GM19351 (cell line): ENCODE measurements at regions not wholly inside any gene's neighbourhood (a gene's known extent, or its start where the extent isn't known, plus 50 kb on each side); places are given as distances from the start of the nearest gene placed in this dataset.
"Not testable (repeated sequence)": the region's sequence is repeated elsewhere in the genome, so short reads cannot be mapped to it uniquely, and the experiment has no call there.

Experiments
- ATAC-seq: cut with Tn5 transposase; IDR thresholded peaks from one replicate; pipeline ENCODE4 v1.9.1; 2021; ENCODE audit warnings: mild to moderate bottlenecking, moderate library complexity; ENCODE audit not compliant: unreplicated experiment

GRCh38 chr17:77558846-77559626, 399.5 kb upstream of the TNRC6C start:
- ATAC-seq: no peak

- no peak for ATAC-seq
Measured at GRCh38 chr17:77560381-77560780, 398.1 kb upstream of the TNRC6C start.

- no peak for ATAC-seq
Measured at GRCh38 chr17:77560841-77561240, 397.7 kb upstream of the TNRC6C start.

- ATAC-seq: not testable (repeated sequence)
Measured at GRCh38 chr17:77562361-77562760, 396.1 kb upstream of the TNRC6C start.

GRCh38 chr17:77563439-77564102, 394.9 kb upstream of the TNRC6C start:
- ATAC-seq: no peak

DNA sequence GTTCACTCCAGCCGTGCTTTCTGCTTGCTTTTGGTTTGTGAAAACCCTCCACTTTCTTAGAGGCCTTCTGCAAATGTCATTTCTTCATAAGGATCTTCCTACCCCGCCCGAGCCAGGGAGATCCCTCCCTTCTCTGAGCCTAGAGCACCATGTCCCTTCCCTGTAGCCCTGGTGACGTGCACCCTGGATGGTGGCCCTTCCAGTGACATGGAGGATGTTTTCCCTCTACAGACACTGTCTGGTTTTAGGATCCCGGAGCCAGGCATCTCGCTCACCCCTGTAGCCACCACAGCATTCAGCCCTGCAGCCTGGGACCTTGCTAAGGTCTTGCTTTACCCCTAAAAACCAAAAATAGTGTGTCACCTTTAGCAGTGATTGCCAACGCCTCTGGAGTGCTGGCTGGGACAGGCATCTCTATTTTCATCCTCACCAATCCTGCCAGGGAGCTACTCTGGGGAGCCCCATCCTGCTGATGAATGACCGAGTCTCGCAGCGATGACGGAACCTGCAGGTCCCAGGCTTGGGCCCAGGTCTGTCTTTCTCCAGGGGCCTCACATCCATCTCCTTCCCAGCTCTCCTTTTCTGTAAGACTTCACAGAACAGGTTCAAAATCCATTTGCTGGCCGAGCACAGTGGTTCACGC, 394.1 kb upstream of the TNRC6C start:
- ATAC-seq: no peak

GRCh38 chr17:77565166-77565565, 393.3 kb upstream of the TNRC6C start:
- ATAC-seq: no peak

DNA sequence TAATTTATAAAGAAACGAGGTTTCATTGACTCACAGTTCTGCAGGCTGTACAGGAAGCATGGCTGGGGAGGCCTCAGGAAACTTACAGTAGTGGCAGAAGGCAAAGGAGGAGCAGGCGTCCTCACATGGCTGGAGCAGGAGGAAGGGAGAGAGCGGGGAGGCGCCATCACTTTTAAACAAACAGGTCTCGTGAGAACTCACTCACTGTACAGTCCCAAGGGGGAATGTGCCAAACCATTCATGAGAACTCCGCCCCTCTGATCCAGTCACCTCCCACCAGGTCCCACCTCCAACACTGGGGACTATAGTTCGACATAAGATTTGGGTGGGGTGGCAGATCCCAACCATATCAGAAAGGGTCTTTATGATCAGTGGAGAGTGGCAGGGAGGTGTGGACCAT, 392.4 kb upstream of the TNRC6C start:
- no peak for ATAC-seq

DNA sequence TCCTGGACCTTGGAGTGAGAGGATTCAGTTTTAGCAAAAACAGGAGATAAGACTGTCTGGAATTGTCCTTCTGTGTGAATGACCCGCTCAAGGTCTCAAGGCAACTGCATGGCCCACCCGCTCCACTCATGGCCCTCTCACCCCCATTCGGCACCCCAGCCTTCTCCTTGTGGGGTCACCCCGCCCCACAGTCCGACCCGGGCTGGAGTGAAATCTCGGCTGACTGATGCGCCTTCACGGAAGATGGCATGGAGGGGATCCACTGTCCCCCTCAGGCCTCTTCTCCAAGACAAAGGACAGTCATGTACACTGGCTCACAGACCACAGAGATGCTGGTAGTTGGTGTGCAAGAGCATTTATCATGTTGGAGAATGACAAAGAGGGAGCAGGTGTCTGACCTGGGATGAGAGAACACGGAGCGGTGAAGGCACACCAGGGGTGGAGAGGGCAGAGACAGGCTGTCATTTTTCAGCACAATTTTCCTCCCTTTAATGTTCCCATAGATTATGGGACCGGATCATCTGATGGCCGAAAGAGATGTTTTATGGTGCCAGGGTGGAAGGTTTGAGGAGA, 391.9 kb upstream of the TNRC6C start:
- ATAC-seq: no peak

GRCh38 chr17:77568540-77568939, 390.0 kb upstream of the TNRC6C start:
- no peak for ATAC-seq

GRCh38 chr17:77569846-77570564, 388.5 kb upstream of the TNRC6C start:
- ATAC-seq: no peak

DNA sequence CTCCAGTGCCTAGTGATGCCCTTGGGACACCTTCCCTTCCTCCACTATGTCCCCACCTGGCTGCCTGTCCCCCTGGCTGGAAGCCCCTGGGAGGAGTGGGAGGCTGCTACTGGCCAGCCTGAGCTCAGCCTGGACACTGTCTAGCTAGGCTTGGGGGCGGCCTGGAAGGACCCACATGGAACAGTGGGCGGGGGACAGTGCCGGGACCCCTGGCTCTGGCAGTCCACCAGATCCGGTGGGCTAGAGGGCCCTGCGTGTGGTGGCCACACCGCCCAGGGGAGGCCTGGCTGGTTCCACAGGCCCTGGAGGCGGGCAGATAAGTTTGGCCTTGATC, 388.0 kb upstream of the TNRC6C start:
- no peak for ATAC-seq

GRCh38 chr17:77571155-77571981, 387.1 kb upstream of the TNRC6C start:
- ATAC-seq: no peak

- ATAC-seq: no peak
Measured at GRCh38 chr17:77572065-77572601, 386.4 kb upstream of the TNRC6C start.

- ATAC-seq: no peak
Measured at GRCh38 chr17:77572851-77573250, 385.7 kb upstream of the TNRC6C start.

- ATAC-seq: no peak
Measured at GRCh38 chr17:77577491-77577890, 381.0 kb upstream of the TNRC6C start.

GRCh38 chr17:77579131-77579530, 379.4 kb upstream of the TNRC6C start:
- no peak for ATAC-seq

DNA sequence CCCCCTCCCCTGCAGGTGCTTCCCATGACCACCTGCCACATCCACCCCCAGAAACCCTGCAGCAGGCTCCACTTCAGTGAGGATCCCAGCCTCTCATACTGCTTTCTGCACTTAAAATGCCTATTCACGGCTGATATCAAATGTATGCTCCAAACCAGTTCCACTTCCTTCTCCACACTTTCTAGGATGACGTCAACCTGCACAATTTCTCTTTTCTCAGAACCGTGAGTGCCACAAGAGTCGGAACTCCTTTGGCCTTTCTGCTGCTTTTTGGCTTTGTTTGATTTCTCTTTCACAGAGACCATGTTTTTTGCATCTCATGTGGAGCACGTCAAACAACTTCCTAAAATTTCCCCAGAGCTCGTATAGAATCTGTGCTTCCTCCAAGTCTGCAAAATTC, 378.8 kb upstream of the TNRC6C start:
- no peak for ATAC-seq

DNA sequence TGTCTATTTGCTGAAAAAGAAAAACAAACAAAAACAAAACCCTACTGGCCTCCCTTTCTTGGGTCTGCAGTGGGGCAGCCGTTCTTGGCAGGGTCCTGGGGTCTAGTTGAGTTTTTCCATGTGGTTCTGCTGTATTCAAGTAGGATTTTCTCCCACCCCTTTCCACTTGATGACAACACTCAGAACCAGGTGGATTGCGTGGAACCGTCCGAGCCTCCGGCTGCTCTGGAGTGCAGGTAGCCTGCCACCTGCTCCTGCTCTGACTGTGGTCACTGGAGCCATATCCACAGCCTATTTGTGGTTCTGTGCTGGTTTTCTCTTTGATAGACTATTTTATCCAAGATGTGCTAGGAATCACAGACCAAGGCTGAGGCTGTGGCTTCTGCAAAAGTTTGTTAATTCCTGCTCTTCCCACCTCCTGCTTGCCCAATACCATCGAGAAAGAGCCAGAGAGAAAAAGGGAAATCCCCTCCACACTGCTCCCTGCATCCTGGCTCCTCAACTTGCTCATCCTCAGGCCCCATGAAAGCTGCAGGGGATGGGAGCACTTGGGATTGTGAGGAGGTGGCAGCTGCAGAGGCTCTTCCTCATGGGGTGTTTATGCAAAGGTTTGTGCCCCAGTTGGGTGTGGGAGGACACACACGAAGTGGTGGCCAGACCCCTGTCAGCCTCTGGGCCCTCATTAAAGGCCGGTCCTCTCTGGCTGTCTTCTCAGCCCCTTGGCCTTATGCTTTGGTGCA, 377.8 kb upstream of the TNRC6C start:
- no peak for ATAC-seq
